ENCODE measurements at regions not wholly inside any gene's neighbourhood (a gene's known extent, or its start where the extent isn't known, plus 50 kb on each side); places are given as distances from the start of the nearest gene placed in this dataset.

GRCh38 chr2:64914247-64914646 is 75.0 kb upstream of the SLC1A4 start:
- BruUV-seq (replicated peaks) = no TSS peak
- H4K20me1 ChIP-seq (ENCODE audit: low read length) = no peaks in the 10 kb centered on the region
- DNase-seq = no peak
- no peaks in the 10 kb centered on the region for H3K36me3 ChIP-seq (ENCODE audit: low read depth, low read length)
- TF ChIP-seq EZH2 (IDR thresholded peaks at IDR 0.05; ENCODE audit: low read length, unreplicated experiment) (no peak), CTCF (conservative IDR thresholded peaks at IDR 0.05; ENCODE audit: low read depth, low read length) (no peak), EZH2phosphoT487 (IDR thresholded peaks at IDR 0.05; ENCODE audit: borderline replicate concordance, low read length) (no peak)
- ChIA-PET CTCF (no interaction called here), POLR2A (ENCODE audit: unreplicated experiment) (interaction anchor here (0.5 kb wide), 1 partner anchor 313 kb away, joined by 15 read pairs; the partner anchor contains the start of gene ACTR2)
- no peak for ATAC-seq
- H3K9ac ChIP-seq (ENCODE audit: low read length) = no peak overlapping the region
- no peaks in the 10 kb centered on the region for H3K9me3 ChIP-seq (ENCODE audit: low read length)
- intact Hi-C loops (cut with micrococcal nuclease) = no loop called here
- no peak overlapping the region for H3K27ac ChIP-seq (ENCODE audit: low read length)
- no peak overlapping the region for H3K4me3 ChIP-seq (ENCODE audit: low read length)
- H3K79me2 ChIP-seq (ENCODE audit: low read length) = no peaks in the 10 kb centered on the region
- H3K9me2 ChIP-seq (replicated peaks; ENCODE audit: low read length) = no peaks in the 10 kb centered on the region
- H2AFZ ChIP-seq (ENCODE audit: low read length) = no peak overlapping the region
- no peaks in the 10 kb centered on the region; the same call in 1 of the 2 replicates for H3K4me1 ChIP-seq (ENCODE audit: insufficient read depth, low read length)
- H3F3A ChIP-seq (ENCODE audit: low read length, unreplicated experiment) = no peaks in the 10 kb centered on the region
- H3K4me2 ChIP-seq (ENCODE audit: low read length) = no peak overlapping the region
- no peaks in the 10 kb centered on the region for H3K27me3 ChIP-seq (ENCODE audit: low read length)

DNA sequence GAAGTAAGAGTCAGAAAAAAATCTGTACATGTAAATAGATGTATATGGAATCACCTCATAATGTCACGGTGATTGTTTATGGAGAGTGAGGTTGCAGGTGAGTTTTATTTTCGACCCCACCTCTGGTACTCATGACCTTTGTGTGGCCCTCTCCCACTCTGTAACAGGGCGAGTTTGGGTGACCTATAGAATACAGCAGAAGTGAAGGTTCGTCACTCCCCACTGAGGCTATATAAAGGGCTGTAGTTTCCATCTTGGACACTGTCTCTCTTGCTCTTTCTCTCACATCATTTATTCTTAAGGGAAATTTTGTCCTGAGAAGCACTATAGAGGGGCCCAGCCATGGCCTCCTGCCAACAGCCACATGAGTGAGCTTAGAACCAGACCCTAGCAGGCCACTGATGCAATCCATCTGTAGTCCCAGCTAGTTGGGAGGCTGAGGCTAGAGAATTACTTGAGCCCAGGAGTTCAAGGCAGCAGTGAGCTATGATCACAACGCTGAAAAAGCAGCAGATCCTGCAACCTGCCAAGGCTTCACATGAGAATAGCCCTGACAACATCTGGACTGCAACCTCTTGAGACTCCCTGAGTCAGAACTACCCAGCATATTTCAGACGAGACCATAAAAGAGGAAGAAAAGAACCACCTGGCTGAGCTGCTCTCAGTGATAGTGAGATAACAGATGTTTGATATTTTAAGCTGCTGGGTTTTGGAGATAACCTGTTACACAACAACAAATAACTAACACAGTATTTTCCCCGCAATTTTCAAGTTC is 74.3 kb upstream of the SLC1A4 start:
- Histone ChIP-seq H3K4me2 (ENCODE audit: low read length) (no peak overlapping the region), H3K4me3 (ENCODE audit: low read length) (no peak overlapping the region), H2AFZ (ENCODE audit: low read length) (0 out of 2 replicates have a peak overlapping the region, but pooled peaks have one; percentile 19), H3K79me2 (ENCODE audit: low read length) (no peaks in the 10 kb centered on the region), H3K4me1 (ENCODE audit: insufficient read depth, low read length) (no peaks in the 10 kb centered on the region; the same call in 1 of the 2 replicates), H3K36me3 (ENCODE audit: low read depth, low read length) (no peaks in the 10 kb centered on the region), H3K9me3 (ENCODE audit: low read length) (no peaks in the 10 kb centered on the region), H3K9me2 (replicated peaks; ENCODE audit: low read length) (no peaks in the 10 kb centered on the region), H3F3A (ENCODE audit: low read length, unreplicated experiment) (no peaks in the 10 kb centered on the region), H3K27me3 (ENCODE audit: low read length) (no peaks in the 10 kb centered on the region), H4K20me1 (ENCODE audit: low read length) (no peaks in the 10 kb centered on the region), H3K27ac (ENCODE audit: low read length) (no peak overlapping the region), H3K9ac (ENCODE audit: low read length) (no peak overlapping the region)
- TF ChIP-seq EZH2 (IDR thresholded peaks at IDR 0.05; ENCODE audit: low read length, unreplicated experiment) (no peak), CTCF (conservative IDR thresholded peaks at IDR 0.05; ENCODE audit: low read depth, low read length) (no peak), EZH2phosphoT487 (IDR thresholded peaks at IDR 0.05; ENCODE audit: borderline replicate concordance, low read length) (no peak)
- no peak for DNase-seq
- intact Hi-C loops (cut with micrococcal nuclease) = no loop called here
- ChIA-PET CTCF (no interaction called here), POLR2A (ENCODE audit: unreplicated experiment) (interaction anchor here (0.5 kb wide), 1 partner anchor 312 kb away, joined by 15 read pairs; the partner anchor contains the start of gene ACTR2)
- ATAC-seq = no peak
- BruUV-seq (replicated peaks) = no TSS peak

DNA sequence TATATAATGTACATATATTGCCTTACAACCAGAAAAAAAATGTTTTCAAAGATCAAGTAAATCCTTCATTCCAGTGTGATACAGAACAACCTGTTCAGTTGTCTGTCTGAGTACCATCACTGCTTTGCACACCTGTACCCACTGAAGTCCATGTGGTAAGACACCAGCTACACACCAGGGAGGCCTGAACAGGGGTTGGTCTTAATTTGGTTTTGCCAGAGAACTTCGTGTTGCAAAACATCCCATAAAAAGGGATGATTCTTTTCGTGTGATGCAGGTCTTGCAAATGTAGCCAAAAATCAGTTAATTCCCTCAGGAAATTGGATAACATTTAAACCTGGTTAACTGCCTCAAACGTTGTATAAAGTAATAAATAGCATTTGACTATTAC is 73.7 kb upstream of the SLC1A4 start:
- POLR2A ChIA-PET (ENCODE audit: unreplicated experiment) = interaction anchor here (0.6 kb wide), 1 partner anchor 803 kb away, joined by 5 read pairs; no protein-coding TSS in a partner anchor
- H3K4me1 ChIP-seq (ENCODE audit: insufficient read depth, low read length) = no peaks in the 10 kb centered on the region; the same call in 1 of the 2 replicates
- ATAC-seq (no peak), DNase-seq (no peak)
- H3K79me2 ChIP-seq (ENCODE audit: low read length) = no peaks in the 10 kb centered on the region
- no peak overlapping the region for H3K4me3 ChIP-seq (ENCODE audit: low read length)
- H3K27ac ChIP-seq (ENCODE audit: low read length) = no peak overlapping the region
- no peak overlapping the region for H3K4me2 ChIP-seq (ENCODE audit: low read length)
- CTCF ChIA-PET = no interaction called here
- H3K9me3 ChIP-seq (ENCODE audit: low read length) = no peaks in the 10 kb centered on the region
- intact Hi-C loops (cut with micrococcal nuclease) = no loop called here
- no peaks in the 10 kb centered on the region for H3F3A ChIP-seq (ENCODE audit: low read length, unreplicated experiment)
- no peaks in the 10 kb centered on the region for H4K20me1 ChIP-seq (ENCODE audit: low read length)
- TF ChIP-seq EZH2phosphoT487 (IDR thresholded peaks at IDR 0.05; ENCODE audit: borderline replicate concordance, low read length) (no peak), CTCF (conservative IDR thresholded peaks at IDR 0.05; ENCODE audit: low read depth, low read length) (no peak), EZH2 (IDR thresholded peaks at IDR 0.05; ENCODE audit: low read length, unreplicated experiment) (no peak)
- no TSS peak for BruUV-seq (replicated peaks)
- H3K9ac ChIP-seq (ENCODE audit: low read length) = no peak overlapping the region
- no peaks in the 10 kb centered on the region for H3K36me3 ChIP-seq (ENCODE audit: low read depth, low read length)
- no peaks in the 10 kb centered on the region for H3K27me3 ChIP-seq (ENCODE audit: low read length)
- H2AFZ ChIP-seq (ENCODE audit: low read length) = 0 out of 2 replicates have a peak overlapping the region, but pooled peaks have one; percentile 19
- H3K9me2 ChIP-seq (replicated peaks; ENCODE audit: low read length) = no peaks in the 10 kb centered on the region

All from PC-3 (cell line).